Vagina (tissue), 2 donors: ENCODE measurements at regions not wholly inside any gene's neighbourhood (a gene's known extent, or its start where the extent isn't known, plus 50 kb on each side); places are given as distances from the start of the nearest gene placed in this dataset.

Experiments used
- CTCF ChIP-seq, 3 experiments: fragments of 450-650 bp in 2 of 3; fragments of 200-600 bp in 1 of 3; sonication (generic) in 1 of 3; IDR thresholded peaks; one replicate each; pipeline ENCODE4 v1.5.1; 2017 to 2019; ENCODE audit warnings: antibody characterized with exemption in 3 of 3, mild to moderate bottlenecking in 2 of 3, moderate library complexity in 2 of 3
- POLR2AphosphoS5 ChIP-seq, 2 donors: sonication (generic); formaldehyde crosslinking; IDR thresholded peaks; one replicate each; pipeline ENCODE4 v1.9.0; 2017; ENCODE audit warnings: antibody characterized with exemption in 2 of 2, mild to moderate bottlenecking in 2 of 2, low read depth in 1 of 2; ENCODE audit not compliant: insufficient read depth in 1 of 2

- TF ChIP-seq POLR2AphosphoS5 (IDR thresholded peaks at IDR 0.05; ENCODE audit: insufficient read depth in 1 of 2, low read depth in 1 of 2) (no peak), CTCF (IDR thresholded peaks at IDR 0.05) (no peak)
Observed at GRCh38 chr15:98103570-98103969, 143.1 kb downstream of the ARRDC4 start.
